HEK293 (cell line): ENCODE measurements at regions not wholly inside any gene's neighbourhood (a gene's known extent, or its start where the extent isn't known, plus 50 kb on each side); places are given as distances from the start of the nearest gene placed in this dataset.

Source experiments
- CTCF ChIP-seq: fragments of 450-650 bp; formaldehyde crosslinking; IDR thresholded peaks from 2 replicates; pipeline ENCODE4 v1.5.1; 2016; ENCODE audit warnings: missing biosample characterization, missing genetic modification characterization
- PRDM1 ChIP-seq: fragments of 450-650 bp; formaldehyde crosslinking; IDR thresholded peaks from 2 replicates; pipeline ENCODE4; 2016; ENCODE audit warnings: missing biosample characterization, missing genetic modification characterization
- ZNF133 ChIP-seq: fragments of 450-650 bp; formaldehyde crosslinking; IDR thresholded peaks from 2 replicates; pipeline ENCODE4 v1.5.1; 2016; ENCODE audit warnings: missing biosample characterization, missing genetic modification characterization
- ZNF138 ChIP-seq: fragments of 450-650 bp; formaldehyde crosslinking; IDR thresholded peaks from 2 replicates; pipeline ENCODE4 v1.5.1; 2016; ENCODE audit warnings: missing biosample characterization, missing genetic modification characterization, borderline replicate concordance
- ZNF341 ChIP-seq: fragments of 450-650 bp; formaldehyde crosslinking; IDR thresholded peaks from 2 replicates; pipeline ENCODE4; 2016; ENCODE audit warnings: low read depth, missing biosample characterization, missing genetic modification characterization
- ZNF514 ChIP-seq: fragments of 450-650 bp; formaldehyde crosslinking; IDR thresholded peaks from 2 replicates; pipeline ENCODE4 v1.5.1; 2016; ENCODE audit warnings: missing biosample characterization, missing genetic modification characterization
- ZNF600 ChIP-seq: fragments of 450-650 bp; formaldehyde crosslinking; IDR thresholded peaks from 2 replicates; pipeline ENCODE4 v1.5.1; 2016; ENCODE audit warnings: missing biosample characterization, missing genetic modification characterization
- ZNF791 ChIP-seq: fragments of 450-650 bp; formaldehyde crosslinking; IDR thresholded peaks from 2 replicates; pipeline ENCODE4 v1.5.1; 2016; ENCODE audit warnings: missing biosample characterization, missing genetic modification characterization
- TF ChIP-seq, protein P1 (sequence below): fragments of 450-650 bp; formaldehyde crosslinking; IDR thresholded peaks from 2 replicates; pipeline ENCODE4 v1.5.1; 2016; ENCODE audit warnings: missing biosample characterization, missing genetic modification characterization

- TF ChIP-seq ZNF600: no peak
- TF ChIP-seq ZNF514 (tag by site-specific recombination): no peak
- TF ChIP-seq CTCF (tag by site-specific recombination): no peak
- TF ChIP-seq PRDM1: no peak
- TF ChIP-seq ZNF133 (tag by site-specific recombination): no peak
- TF ChIP-seq ZNF341 (tag by site-specific recombination): no peak
- TF ChIP-seq ZNF138 (tag by site-specific recombination): no peak
- TF ChIP-seq, protein P1, sequence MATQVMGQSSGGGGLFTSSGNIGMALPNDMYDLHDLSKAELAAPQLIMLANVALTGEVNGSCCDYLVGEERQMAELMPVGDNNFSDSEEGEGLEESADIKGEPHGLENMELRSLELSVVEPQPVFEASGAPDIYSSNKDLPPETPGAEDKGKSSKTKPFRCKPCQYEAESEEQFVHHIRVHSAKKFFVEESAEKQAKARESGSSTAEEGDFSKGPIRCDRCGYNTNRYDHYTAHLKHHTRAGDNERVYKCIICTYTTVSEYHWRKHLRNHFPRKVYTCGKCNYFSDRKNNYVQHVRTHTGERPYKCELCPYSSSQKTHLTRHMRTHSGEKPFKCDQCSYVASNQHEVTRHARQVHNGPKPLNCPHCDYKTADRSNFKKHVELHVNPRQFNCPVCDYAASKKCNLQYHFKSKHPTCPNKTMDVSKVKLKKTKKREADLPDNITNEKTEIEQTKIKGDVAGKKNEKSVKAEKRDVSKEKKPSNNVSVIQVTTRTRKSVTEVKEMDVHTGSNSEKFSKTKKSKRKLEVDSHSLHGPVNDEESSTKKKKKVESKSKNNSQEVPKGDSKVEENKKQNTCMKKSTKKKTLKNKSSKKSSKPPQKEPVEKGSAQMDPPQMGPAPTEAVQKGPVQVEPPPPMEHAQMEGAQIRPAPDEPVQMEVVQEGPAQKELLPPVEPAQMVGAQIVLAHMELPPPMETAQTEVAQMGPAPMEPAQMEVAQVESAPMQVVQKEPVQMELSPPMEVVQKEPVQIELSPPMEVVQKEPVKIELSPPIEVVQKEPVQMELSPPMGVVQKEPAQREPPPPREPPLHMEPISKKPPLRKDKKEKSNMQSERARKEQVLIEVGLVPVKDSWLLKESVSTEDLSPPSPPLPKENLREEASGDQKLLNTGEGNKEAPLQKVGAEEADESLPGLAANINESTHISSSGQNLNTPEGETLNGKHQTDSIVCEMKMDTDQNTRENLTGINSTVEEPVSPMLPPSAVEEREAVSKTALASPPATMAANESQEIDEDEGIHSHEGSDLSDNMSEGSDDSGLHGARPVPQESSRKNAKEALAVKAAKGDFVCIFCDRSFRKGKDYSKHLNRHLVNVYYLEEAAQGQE: no peak
- TF ChIP-seq ZNF791 (tag by site-specific recombination): no peak
Measured at GRCh38 chr11:15841931-15842740, 514.2 kb downstream of the SOX6 start.
